GM21423 (cell line): ENCODE measurements at regions not wholly inside any gene's neighbourhood (a gene's known extent, or its start where the extent isn't known, plus 50 kb on each side); places are given as distances from the start of the nearest gene placed in this dataset.

Experiments used
- ATAC-seq: cut with Tn5 transposase; IDR thresholded peaks from one replicate; pipeline ENCODE4 v1.9.1; 2021; ENCODE audit warnings: mild to moderate bottlenecking, moderate library complexity; ENCODE audit not compliant: unreplicated experiment

DNA sequence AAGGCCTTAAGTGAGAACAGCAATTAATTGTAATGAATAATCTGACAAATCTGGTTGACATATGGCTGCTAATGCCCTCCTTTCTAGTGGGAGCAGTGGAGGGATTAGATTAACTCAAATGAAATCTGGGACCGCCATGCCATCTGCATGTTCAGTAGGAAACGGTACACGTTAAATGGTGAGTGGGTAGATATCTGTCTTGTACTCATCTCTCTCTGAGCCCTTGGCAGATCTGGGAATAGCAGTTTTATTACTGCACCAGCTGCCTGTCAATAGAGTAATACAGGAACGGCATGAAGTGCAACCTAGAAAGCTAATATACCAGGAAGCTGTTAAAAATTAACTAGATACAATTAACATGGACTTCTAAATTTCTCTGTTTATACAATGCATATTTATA lies 258.8 kb downstream of the GPD2 start:
- ATAC-seq: no peak

DNA sequence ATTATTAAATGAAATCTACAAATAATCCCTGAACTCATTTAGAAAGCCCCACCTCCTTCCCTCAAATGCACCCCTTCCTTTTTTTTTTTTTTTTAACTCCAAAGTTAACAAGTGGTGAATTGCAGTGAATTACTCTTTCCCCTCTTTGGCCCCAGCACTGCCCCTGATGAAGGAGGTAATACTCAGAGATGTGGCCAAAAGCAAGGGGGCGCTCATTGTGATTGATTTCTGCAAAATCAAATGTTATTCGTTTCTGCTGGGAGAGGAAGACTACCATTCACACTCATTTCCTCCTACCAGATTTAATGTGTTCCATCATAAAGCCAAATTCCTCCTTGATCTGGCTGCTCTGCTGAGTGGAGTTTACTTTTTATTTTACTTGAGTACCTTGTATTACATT lies 259.4 kb downstream of the GPD2 start:
- ATAC-seq: no peak

DNA sequence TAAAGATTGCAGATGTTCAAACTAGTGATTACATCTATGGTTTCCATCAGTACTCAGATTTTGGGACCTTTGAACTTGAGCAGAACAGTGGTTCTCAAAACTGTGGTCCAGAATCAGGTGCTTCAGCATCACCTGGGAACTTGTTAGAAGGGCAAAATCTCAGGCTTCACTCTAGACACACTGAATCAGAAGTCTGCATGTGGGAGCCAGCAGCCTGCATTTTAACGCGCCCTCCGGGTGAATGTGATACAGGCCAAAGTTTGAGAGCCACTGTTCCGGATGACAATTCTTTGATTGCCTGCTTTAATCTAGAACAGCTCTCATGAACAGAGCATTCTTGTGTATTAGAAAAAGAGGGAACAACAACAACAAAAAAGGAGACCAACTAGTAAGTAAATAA lies 261.7 kb downstream of the GPD2 start:
- ATAC-seq: no peak

DNA sequence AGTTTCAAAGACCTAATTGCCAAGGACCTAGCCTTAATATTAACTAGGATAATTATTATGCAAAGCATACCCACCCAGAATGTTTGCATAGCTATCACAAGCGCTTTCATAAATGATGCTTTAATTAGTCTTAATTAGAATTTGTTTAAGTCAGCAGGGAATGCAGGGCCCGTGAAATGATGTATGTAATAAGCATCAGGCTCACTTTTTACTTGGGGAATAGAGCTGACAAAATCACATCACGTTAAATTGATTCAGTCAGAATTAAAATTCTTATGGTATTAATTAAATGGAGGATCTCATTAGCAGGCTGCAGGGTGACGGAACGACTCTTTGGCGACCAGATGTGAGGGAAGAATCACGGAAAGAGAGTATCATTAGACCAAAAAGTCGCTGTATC lies 264.5 kb downstream of the GPD2 start:
- no peak for ATAC-seq

DNA sequence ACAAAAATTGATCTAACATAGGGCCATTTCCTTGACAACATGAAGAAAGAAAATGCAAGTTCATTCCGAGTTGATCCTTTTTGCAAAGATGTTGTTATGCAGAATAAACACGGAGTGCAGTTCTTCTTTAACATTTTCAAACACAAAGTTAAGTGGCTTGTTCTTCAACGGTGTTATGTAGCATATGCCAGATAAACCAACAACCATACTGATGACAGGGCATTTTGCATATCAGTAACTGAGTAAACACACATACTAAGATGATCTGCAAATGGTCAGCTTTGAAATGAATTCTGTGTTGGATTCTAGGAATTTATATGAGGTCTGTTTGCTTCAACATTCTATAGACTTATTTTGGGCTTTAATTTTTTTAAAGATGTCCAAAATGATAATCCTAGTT lies 266.4 kb downstream of the GPD2 start:
- no peak for ATAC-seq

DNA sequence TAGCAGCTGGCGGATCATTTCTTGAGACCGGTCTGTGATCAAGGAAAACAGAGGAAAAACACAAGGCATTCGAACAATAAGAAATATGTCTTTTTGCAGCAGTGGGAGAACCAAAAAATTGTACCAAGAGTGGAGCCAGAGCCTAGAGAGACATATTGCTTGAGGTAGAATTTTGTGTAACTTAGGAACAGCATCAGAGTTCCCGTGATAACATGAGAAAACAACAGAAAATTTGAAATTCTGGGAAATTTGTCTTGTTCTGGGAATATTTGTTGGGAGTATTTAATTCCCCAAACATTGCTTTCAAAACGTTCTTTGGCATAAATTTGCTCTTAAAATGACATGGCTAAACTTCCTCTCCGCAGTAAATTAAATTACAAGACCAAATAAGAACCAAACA lies 267.5 kb downstream of the GPD2 start:
- no peak for ATAC-seq

DNA sequence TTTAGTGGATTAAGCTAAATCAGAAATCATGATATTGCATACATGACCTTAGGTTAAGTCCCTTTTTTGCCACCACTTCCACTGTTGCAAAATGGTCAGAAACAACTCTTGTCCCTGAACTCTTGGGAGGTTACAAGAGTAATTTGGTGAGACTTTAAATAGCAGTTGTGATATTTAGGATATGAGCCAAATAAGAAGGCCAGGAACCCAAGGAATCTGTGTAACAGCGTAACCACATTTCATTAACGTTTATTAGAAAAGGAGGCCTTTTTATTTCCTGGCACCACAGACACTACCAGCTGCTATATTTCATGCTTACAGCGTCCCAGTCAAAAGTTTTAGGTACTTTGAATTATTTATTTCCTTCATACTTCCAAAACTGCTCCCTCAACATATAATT lies 268.0 kb downstream of the GPD2 start:
- ATAC-seq: no peak

DNA sequence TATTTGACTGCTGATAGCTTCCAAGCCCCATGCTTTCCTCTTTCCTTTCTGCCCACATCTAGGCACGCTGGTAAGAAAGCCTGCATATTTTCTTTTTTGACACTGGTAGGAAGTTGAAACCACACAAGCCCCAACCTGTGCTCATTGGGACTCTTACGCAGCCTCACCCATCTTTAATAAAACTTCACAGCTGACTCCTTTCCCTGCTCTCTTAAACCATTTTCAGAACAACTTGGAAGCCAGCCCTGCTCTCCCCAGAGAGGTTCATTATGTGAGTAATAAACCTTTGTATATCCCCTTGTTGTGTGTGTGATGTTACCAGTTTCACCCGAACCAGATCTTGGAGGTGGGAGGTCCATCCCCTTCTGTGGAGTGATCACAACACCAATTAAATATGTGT lies 268.4 kb downstream of the GPD2 start:
- ATAC-seq: no peak

DNA sequence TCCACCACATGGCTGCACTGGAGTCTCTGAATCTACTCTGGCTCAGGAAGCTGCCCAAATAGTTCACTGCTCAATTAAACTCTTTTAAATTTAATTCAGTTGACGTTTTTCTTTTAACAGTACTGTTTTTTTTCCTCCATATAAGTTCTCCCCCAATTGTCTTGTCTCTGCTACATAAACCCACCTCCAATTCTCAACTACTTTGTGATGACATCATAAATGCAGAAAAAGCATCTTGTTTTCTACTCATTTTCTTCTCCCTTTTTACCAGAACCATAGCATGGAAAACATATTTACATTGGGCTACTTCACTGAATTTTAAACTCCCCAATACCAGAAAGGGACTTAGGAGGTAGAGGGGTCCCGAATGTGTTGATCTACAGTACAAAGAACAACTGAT lies 270.4 kb downstream of the GPD2 start:
- no peak for ATAC-seq

DNA sequence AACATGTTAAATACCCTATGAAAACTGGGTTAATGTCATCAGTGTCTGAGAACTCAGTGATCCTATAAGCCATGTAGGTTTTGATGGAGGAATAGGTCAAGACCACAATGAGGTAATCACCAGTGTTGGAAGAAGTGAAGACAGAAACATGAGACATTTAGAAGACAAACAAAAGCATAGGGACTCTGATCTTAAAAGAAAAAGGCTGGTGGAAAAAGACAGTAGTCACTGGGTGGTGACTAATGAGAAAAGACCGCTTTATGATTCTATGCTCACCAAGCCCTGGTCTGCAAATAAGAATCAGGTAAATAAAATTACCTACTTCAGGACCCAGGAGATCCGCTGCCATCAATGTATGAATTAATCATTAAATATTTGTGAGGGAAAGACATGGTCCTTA lies 271.9 kb downstream of the GPD2 start:
- no peak for ATAC-seq

DNA sequence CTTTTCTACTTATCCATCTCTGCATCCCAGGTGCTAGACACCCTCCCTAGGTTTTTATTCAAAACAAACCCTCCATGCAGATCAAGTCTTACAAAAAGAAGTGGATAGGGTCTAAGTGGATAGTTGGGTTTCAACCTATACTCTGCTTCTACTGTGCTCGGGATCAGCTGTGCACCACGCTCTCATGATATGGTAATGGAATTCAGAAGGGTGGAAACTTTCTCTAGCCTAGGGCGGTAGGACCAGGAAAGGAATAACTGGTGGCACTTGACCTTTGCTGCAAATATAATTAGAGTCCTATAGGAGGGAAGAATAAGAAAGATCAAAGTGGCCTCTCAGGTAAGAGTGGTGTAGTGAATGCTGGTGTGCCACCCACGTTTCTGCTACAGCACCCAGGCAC lies 272.9 kb downstream of the GPD2 start:
- no peak for ATAC-seq

DNA sequence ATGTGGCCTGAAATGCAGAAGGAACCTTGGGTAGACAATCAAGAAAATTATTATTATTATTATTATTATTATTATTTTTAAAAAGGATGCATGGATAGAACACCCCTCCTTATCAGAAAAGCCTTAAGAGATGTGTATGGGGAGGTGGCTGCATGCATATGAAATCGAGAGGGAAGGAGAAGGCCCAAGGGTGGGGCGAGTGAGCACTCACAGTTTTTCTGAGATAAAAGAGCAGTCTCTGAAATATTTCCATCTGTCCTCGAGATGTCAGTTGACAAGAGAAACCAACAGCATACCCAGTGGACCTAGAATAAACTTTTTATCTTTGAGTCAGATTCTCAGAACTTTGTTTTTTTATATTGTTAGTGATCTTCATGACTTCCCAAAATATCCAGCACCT lies 282.9 kb downstream of the GPD2 start:
- ATAC-seq: no peak

DNA sequence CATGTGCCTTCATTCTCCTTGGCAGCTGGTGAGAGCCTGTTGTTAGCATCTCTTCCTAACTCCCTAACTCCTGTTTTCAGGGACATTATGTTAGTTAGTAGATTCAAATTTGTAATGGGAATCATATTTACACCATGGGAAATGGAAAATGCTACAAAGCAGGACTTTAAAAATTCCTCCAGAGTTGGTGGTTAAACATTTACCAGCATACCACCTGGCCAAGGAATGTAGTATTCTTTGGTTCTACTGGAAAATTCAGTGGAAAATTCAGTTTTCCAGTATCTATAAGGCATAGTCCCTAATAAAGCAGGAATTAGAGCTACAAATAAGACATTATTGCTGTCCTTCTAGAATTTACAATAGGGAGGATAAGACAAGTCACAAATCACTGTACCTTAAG lies 291.7 kb downstream of the GPD2 start:
- no peak for ATAC-seq

DNA sequence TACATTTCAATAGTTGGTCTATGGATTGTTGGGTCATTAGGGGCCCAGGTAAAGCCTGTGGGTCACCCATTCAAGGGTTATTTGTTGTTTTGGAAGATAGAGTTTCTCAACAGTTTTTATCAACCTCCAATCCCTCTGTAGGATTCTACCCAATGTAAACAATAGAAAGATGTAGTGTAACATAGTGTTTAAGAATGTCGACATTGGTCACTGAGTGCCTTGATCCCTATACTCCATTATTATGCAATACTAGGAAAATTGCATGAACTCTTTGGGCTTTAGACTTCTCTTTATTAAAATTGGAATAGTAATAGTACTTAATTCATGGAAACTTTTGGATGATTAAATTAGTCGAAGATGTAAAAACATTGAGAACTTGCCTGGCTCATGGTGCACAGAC lies 292.1 kb downstream of the GPD2 start:
- no peak for ATAC-seq

DNA sequence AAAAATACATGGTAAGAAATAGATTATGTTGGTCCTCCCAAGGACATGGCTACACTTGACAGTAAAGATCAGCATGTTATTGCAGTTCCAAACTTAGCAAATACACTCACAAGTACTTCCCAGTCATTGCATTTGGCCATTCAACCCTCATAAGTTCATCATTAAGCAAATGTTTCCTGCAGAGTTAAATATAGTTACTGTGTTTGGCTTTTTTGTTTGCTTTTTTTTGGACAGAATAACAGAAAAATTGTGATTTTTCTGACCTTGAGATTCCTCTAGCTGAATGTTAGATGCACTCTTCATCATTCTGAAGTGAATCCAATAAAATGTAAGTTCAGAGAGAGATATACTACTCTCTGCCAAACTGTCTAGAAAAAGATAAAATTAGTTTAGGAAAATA lies 295.3 kb downstream of the GPD2 start:
- ATAC-seq: no peak

DNA sequence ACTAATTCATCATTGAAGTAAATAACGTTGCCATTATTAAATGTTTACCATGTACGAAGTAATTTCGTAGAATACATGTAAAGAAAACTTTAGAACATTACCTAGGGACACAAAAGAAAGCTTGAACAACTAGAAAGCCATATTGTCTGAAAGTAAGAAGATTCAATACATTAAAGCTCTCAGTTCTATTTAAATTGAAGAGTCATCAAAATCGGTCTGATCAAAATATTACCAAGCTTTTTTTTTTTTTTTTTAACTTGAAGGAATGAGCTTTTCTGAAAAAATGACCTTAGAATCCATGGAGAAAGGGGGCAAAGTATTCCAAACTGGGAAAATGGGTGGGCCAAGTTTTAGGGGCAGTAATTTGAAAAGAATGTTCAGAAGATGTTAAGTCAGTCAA lies 300.8 kb downstream of the GPD2 start:
- no peak for ATAC-seq

DNA sequence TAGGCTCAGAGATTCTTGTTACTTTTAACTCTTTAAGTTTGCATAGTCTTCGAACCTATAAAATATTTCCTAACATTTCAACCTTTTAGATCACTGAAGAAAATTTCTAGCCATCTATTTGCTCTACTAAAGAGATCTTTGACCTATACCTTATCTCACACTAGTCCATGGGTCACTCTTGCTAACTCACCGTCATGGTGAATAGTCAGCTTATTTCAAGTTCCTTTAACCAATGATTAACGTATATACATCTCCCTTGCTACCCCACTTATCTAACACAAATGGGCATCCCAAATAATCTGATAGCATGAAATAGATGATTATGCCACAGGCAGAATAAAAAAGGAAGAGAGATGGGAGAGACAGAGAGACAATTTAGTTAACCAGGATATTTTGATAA lies 303.1 kb downstream of the GPD2 start:
- ATAC-seq: no peak

DNA sequence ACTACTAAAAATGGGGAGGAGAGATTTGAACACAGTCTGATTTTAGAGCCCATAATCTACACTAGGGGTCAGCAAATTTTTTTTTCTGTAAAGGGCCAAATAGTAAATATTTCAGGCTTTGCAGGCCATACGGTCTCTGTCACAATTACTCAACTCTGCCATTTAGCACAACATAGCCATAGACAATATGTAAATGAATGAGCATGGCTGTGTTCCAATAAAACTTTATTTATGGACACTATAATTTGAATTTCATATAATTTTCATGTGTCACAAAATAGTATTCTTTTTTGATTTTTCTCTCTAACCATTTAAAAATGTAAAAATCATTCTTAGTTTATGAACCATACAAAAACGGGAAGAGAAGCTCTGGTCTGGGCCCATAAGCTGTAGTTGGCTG lies 309.4 kb downstream of the GPD2 start:
- no peak for ATAC-seq

DNA sequence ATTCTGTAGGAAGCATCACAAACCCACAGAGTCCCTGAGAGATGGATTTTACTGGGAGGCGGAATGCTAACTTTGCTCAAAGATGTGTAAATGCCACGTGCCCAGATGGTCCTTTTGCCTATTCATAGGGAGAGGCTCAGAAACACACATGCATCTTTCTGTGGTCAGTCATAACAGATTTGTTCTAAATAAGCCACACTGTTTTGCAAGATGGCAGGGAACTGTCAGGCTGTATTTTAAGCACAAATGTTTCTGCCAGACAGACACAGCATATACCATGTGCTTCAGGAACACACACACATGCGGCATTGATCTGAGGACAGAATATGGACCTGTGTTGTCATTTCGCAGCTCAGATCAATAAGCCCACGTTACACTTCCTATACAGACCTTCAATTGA lies 312.0 kb downstream of the GPD2 start:
- ATAC-seq: no peak

DNA sequence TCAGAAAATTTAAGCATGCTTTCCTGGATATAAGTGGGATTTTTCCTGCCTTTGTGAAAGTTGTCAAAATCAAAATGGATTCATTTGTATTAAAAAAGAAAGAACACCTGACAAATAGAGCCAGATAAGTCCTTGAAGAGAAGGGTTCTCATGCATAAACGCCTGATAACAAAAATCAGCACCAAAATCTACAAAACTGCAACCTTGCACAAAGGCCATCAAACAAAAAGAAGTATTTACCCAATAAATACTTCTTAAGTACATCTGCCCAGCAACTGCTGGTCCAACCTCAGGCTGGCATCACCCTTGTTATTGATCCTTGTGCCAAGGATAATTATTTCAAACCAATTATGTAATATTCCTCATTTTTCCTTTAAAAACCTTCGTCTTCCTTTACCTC lies 315.9 kb downstream of the GPD2 start:
- ATAC-seq: no peak

DNA sequence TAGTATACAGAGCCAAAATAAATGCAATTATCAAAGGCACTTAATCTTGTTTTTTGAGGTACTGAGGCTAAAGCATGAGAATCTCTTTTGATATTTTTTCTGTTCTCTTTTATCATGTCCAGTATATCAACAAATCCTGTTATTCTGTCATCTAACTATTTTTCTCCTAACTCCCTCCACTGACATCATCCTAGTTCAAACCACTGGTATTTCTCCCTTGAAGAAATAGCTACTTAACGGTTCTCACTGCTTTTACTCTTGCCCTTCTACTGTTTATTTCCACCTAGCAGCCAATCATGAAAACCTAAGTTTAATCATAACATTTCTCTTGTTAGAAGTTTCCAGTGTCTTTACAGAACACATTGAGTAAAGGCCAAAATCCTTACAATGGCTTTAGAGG lies 317.6 kb downstream of the GPD2 start:
- no peak for ATAC-seq

DNA sequence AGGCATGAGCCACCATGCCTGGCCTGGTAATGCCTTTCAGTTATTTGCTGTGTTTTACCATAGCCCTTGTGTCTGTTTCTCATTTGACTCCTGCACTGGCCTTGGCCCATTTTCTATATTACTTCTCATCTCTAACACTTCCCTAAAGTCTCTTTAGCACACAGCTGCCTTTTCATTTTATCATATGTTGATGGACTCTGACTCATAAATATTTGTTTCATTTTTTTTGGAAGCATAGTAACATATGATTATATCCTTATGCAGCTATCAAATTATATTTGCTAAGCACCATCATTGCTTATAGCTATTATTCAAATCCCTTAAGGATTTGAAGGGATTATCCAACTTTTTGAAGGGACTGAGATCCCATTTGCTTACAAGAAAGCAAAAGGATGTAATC lies 320.3 kb downstream of the GPD2 start:
- no peak for ATAC-seq

DNA sequence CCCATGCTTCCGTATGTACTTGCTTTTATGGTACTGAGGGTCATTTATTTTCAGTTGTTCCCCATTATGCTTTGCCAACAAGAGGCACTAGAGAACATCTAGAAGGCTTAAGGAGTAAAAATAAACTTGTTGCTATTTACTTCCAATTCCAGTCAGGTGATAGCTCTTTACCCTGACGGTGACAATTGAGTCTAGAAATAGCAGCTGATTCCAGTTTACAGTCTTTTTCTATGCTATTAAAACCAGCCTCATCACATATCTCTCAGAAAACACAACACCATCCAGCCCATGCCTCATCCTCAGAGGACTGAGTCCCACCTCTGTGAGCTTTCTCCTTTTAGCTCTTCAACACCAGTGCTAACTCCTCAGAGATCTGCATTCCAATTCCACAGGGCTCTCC lies 327.0 kb downstream of the GPD2 start:
- no peak for ATAC-seq

DNA sequence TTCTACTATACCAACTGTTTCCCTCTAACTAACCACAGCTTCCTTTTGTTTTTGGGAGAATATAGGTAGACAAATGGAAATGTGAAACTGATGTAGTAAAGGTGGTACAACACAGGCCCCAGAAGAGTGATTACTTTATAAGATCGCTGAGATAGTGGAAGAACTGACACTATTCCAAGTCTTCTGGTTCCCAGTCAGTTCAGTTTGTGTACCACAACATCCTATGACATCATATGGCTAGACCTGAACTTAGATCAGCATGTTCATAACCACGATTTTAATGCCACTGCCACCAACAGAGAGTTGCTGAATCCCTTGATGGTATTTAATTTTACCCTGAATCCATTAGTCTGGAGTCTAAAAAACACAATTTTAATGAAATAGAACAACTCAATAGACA lies 328.9 kb downstream of the GPD2 start:
- no peak for ATAC-seq
